Endothelial cell (in vitro differentiated cells): ENCODE measurements at regions not wholly inside any gene's neighbourhood (a gene's known extent, or its start where the extent isn't known, plus 50 kb on each side); places are given as distances from the start of the nearest gene placed in this dataset.

Experiments used
- DNase-seq: peaks from one replicate; pipeline ENCODE4 v3.0.0; 2021; ENCODE audit warnings: low spot score
- H3K27ac Mint-ChIP-seq: one replicate; pipeline ENCODE4 v1.8.0; 2021; ENCODE audit warnings: mixed read lengths, inconsistent platforms; ENCODE audit not compliant: unreplicated experiment
- H3K27me3 Mint-ChIP-seq: one replicate; pipeline ENCODE4 v1.8.0; 2021; ENCODE audit warnings: mild to moderate bottlenecking, moderate library complexity, mixed read lengths, inconsistent platforms; ENCODE audit not compliant: unreplicated experiment
- H3K36me3 Mint-ChIP-seq: one replicate; pipeline ENCODE4 v1.8.0; 2021; ENCODE audit warnings: mild to moderate bottlenecking, low read depth, mixed read lengths, inconsistent platforms; ENCODE audit not compliant: unreplicated experiment
- H3K4me1 Mint-ChIP-seq: one replicate; pipeline ENCODE4 v1.8.0; 2021; ENCODE audit warnings: mild to moderate bottlenecking, mixed read lengths, inconsistent platforms; ENCODE audit not compliant: unreplicated experiment
- H3K4me3 Mint-ChIP-seq: one replicate; pipeline ENCODE4 v1.8.0; 2021; ENCODE audit warnings: mild to moderate bottlenecking, mixed read lengths, inconsistent platforms; ENCODE audit not compliant: unreplicated experiment
- H3K9me3 Mint-ChIP-seq: one replicate; pipeline ENCODE4 v1.8.0; 2021; ENCODE audit warnings: mixed read lengths, inconsistent platforms; ENCODE audit not compliant: unreplicated experiment
- CTCF ChIP-seq: fragments of 200-600 bp; sonication (generic); IDR thresholded peaks from one replicate; pipeline ENCODE4 v1.5.0; 2021; ENCODE audit warnings: antibody characterized with exemption; ENCODE audit not compliant: unreplicated experiment

DNA sequence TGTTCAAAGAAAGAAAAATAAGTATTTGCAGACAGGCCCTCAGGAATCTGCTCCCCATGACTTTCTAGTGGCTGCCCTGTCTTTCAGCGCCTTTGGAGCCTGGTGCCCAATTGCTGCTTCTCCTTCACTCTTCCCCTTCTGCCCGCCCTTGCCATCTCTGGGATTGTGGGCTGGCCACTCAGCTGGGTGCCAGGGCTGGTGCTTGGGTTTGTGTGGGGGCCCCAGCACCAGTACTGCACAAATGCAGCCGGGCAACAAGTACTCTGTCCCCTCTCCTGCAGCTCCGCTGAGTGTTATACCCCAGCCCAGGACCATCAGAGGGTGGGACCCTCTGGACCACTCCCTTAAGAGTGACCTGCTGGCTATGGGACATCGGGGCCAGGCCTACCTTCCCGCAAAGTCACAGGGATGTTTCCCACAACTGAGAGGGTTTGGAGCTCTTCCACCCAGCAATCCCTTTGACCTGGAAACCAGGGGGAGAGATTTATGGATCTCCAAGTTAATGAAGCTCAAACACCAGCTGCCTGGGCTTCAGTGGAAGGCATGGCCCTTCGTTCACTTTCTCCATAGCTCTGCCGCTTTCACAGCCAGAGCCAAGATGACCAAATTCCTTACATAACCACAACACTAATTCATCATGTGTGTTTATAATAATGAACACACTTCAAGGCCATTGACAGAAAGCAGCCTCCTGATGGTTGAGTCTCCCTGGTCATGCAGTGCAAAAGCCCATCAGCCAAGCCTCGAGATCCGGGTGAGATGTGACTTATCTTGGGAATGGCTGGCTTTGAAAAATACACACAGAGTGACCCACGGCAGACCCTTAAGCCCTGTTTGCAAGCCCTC lies 313.9 kb upstream of the ZNF32 start:
- Mint-ChIP-seq H3K4me1 (no peaks in the 10 kb centered on the region), H3K27ac (peak overlapping the region; percentile 38), H3K4me3 (no peak overlapping the region), H3K27me3 (peaks cover 3% of the 10 kb centered on the region), H3K36me3 (no peaks in the 10 kb centered on the region), H3K9me3 (no peaks in the 10 kb centered on the region)
- DNase-seq = peak; percentile 0
- TF ChIP-seq CTCF = no peak

DNA sequence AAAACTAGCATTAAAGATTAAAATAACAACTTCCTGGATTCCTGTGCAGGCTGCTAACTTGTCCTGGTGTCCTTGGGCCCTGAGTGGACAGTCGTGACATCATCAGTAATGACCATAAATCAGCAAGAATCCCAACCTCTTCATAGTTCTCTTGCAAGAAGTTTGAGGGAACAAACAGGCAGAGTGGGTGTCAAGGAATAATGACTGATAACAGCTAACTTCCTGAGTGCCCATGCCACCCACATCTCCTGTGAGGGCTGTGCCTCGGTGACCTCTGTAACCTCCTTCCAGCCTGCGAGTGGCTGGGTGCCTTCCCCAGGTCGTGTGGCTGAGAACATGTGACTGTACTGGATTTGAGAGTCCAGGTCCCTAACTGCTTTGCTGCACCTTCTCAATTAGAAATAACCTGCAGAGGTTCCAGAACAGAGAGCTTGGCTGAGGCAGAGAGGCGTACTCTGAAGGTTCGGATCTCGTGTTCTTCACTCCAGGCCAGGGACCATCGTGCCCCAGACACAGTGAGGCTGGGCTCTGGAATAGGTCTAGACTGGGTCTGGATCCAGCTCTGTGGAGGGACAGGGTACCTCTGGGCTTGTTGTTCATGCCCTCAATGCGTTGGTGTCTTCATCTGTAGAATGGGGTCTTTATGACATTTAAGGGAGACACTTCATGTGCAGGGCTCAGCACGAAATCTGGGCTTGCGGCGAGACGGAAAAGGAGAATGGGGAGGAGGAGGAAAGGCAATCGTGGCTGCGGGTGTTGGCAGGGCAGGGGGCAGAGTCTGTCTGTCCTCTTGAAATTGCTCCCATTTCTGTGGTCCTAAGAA lies 313.1 kb upstream of the ZNF32 start:
- H3K27me3 Mint-ChIP-seq = peaks cover 3% of the 10 kb centered on the region
- no peak for TF ChIP-seq CTCF
- no peak overlapping the region for H3K27ac Mint-ChIP-seq
- no peaks in the 10 kb centered on the region for H3K4me1 Mint-ChIP-seq
- no peak for DNase-seq
- no peaks in the 10 kb centered on the region for H3K9me3 Mint-ChIP-seq
- no peak overlapping the region for H3K4me3 Mint-ChIP-seq
- no peaks in the 10 kb centered on the region for H3K36me3 Mint-ChIP-seq

DNA sequence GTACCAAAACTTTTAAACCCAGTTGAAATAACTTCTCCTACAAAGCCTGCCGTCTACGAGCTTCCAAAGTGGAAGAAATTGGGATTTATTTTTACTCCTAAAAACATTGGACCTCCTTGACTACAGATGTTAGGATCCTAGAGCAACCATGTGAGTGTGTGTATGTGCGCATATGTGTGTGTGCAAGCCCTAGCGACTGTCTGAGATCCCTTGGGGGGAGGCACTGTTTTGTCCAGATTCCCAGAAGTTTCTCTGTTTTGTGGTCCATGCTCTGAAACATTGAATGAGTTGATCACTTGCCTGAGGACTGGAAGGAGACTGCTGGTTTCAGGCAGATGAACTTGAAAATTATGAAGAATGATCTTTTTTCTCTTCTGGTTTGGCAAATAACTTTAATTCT lies 312.3 kb upstream of the ZNF32 start:
- Mint-ChIP-seq H3K27ac (no peak overlapping the region), H3K27me3 (peaks cover 3% of the 10 kb centered on the region), H3K4me3 (no peak overlapping the region), H3K4me1 (no peaks in the 10 kb centered on the region), H3K9me3 (no peaks in the 10 kb centered on the region), H3K36me3 (no peaks in the 10 kb centered on the region)
- DNase-seq = no peak
- TF ChIP-seq CTCF = no peak

GRCh38 chr10:43960477-43960876 lies 311.8 kb upstream of the ZNF32 start:
- Mint-ChIP-seq H3K27me3 (peaks cover 3% of the 10 kb centered on the region), H3K27ac (no peak overlapping the region), H3K4me1 (no peaks in the 10 kb centered on the region), H3K36me3 (no peaks in the 10 kb centered on the region), H3K4me3 (no peak overlapping the region), H3K9me3 (no peaks in the 10 kb centered on the region)
- no peak for TF ChIP-seq CTCF
- DNase-seq = no peak

DNA sequence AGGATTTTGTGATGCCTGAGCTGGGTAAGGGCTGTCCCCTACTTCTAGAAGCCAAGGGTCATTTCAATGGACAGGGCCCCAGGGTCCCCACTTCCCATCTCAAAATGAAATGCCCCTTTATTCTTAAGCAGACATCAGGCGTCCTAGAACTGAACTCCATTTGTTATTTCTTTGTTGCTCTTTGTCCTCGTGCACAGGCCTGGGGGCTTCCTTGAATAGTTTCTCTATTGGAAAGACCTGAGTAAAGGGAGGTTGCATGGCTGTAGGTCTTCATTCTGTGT lies 311.4 kb upstream of the ZNF32 start:
- Mint-ChIP-seq H3K27ac (no peak overlapping the region), H3K4me3 (no peak overlapping the region), H3K36me3 (no peaks in the 10 kb centered on the region), H3K9me3 (no peaks in the 10 kb centered on the region), H3K4me1 (no peaks in the 10 kb centered on the region), H3K27me3 (peaks cover 3% of the 10 kb centered on the region)
- no peak for DNase-seq
- TF ChIP-seq CTCF = no peak
